ENCODE measurements at regions not wholly inside any gene's neighbourhood (a gene's known extent, or its start where the extent isn't known, plus 50 kb on each side); places are given as distances from the start of the nearest gene placed in this dataset.

DNA sequence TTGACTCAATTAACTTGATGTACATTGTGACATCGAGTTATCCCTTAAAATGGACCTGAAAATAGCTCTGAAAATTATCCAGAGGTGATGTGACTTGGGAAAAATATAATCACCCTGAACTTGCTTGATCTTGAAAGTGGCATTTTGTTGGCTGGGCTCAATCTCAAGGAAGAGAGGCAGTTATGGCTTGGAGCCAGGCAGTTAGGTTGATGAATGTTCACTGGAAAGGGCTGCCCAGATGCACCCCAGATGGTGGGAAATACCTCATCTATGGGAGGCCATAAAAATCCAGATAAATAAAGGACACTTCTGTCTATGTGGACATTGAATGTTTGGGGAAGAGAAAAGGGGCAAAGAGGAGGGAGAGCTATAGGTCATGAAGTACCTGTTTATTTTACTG, 55.7 kb upstream of the OR5AN1 start:
- in situ Hi-C loops (cut with MboI; ENCODE audit: low sequenced_read_pairs) = no loop called here

DNA sequence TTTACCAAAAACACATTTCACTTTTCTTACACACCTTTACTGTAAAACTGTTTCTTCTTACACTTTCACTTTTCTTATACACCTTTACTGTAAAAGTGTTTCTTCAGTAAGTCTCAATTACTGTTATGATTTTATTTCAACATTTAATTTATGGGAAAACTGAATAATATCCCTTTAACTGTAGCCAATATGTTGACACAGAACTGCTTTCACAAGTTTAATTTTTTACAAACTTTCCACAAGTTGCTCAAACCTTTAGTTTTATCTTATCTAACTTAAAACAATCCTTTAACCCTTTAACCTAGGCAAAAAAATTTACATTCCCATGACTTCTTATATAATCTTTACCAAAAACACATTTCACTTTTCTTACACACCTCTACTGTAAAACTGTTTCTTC, 63.3 kb upstream of the OR5AN1 start:
- in situ Hi-C loops (cut with MboI; ENCODE audit: low sequenced_read_pairs) = no loop called here

DNA sequence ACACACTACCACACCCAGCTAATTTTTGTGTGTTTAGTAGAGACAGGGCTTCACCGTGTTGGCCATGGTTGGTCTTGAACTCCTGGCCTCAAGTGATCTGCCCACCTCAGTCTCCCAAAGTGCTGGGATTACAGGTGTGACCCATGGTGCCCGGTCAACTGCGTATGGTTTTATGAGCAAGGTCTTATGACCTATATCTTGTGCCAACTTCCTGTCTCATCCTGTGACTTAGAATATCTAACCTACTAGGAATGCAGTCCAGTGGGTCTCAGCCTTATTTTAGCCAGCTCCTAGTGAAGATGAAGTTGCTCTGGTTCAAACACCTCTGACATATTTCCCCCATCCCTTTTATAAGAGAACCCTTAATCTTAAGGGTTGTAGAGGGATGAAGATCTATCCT, 66.1 kb upstream of the OR5AN1 start:
- in situ Hi-C loops (cut with MboI; ENCODE audit: low sequenced_read_pairs) = no loop called here

DNA sequence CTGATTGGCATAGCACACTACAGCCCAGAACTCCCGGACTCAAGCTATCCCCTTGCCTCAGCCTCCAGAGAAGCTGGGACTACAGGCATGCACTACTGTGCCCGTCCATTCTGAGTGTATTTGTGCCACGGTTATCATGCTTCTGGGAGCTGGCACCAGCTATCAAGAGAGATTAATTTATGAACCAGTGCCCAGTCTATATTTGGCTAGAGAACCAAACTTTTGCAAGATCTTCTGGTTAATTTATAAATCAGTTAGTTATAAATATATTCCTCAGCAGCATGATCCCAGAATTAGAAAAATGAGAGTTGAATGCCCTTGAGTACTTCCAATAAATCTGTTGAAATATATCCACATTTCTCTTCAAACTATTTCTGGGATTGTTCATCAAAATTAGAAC, 67.5 kb upstream of the OR5AN1 start:
- in situ Hi-C loops (cut with MboI; ENCODE audit: low sequenced_read_pairs) = no loop called here

DNA sequence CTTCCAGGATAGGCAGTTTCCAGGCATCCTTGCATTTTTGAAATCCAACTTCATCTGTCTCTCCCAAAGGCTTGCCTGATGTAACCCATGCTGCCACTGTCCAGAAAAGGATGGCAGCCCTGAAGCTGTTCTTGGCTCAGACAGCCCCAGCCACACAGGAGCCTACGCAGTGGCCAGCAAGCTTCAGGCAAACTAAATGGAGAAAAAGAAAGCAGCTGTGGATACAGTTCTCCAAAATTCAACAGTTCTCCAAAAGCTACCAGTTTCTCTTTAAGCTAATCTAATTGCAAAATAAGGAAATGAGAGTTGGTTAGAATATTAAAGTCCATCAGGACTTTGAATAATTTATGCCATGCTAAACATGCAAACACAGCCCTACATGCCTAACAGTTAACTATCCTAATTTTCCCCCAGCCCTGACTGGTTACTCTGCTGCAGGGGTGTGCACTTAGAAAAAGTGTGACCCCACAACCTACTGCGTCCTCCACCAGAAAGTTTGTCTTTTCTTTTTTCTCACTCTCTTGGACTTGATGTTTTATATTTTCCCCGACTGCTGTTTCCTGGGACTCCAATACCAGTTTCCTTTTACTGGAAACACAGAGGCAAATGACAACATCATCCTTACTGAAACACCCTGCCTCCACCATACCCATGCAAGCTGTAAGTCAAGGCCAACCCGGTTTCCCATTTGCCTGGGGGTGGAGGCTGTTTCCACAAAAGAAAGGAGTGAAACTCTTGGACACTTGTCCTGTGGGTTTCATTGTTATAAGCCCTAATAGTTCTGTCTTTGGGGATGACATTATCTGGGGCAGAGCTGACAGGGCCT, 69.1 kb upstream of the OR5AN1 start:
- in situ Hi-C loops (cut with MboI; ENCODE audit: low sequenced_read_pairs) = no loop called here

DNA sequence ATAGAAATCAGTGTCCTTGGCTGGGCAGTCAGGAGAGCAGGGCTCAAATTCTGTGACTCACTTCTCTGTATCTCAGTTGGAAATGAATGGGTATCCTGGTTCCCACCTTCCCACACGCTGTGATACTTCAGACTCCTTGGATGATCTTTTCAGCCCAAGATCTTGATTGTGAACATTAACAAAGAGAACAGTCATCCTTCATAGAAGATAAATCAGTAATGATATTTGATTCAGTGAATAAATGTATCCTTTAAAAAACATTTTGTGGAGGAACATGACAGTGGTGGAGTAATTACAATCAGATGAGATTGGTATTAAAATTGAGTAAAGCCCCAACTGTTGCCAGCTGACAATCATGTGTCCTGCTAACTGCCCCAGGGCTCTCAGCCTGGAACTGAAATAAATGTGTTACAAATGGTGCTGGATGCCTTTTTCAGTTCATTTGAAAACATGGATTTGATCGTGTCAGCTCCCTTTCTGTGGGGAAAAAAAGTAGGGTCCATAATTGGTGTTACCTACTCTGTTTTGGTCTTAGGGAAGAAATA, 72.9 kb upstream of the OR5AN1 start:
- in situ Hi-C loops (cut with MboI; ENCODE audit: low sequenced_read_pairs) = no loop called here

DNA sequence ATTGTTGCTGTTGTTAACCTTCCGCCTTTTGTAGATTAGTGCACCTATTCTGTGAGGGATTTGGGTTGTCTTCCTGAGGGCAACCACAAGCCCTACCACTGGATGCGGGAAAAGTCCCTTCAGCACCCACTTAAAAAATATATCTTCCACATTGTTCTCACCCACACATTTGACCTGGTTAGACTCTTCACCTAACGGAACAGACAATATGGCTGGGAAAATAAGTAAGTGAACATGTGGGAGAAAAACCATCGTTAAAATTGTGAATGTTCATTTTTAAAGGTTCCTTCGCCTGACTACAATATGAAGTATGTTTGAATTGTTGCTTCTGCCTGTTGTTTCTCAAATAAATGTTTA, 72.0 kb upstream of the MPEG1 start:
- in situ Hi-C loops (cut with MboI; ENCODE audit: low sequenced_read_pairs) = loop anchor here (5.0 kb wide), 1 partner anchor 77 kb away; no protein-coding TSS in a partner anchor

DNA sequence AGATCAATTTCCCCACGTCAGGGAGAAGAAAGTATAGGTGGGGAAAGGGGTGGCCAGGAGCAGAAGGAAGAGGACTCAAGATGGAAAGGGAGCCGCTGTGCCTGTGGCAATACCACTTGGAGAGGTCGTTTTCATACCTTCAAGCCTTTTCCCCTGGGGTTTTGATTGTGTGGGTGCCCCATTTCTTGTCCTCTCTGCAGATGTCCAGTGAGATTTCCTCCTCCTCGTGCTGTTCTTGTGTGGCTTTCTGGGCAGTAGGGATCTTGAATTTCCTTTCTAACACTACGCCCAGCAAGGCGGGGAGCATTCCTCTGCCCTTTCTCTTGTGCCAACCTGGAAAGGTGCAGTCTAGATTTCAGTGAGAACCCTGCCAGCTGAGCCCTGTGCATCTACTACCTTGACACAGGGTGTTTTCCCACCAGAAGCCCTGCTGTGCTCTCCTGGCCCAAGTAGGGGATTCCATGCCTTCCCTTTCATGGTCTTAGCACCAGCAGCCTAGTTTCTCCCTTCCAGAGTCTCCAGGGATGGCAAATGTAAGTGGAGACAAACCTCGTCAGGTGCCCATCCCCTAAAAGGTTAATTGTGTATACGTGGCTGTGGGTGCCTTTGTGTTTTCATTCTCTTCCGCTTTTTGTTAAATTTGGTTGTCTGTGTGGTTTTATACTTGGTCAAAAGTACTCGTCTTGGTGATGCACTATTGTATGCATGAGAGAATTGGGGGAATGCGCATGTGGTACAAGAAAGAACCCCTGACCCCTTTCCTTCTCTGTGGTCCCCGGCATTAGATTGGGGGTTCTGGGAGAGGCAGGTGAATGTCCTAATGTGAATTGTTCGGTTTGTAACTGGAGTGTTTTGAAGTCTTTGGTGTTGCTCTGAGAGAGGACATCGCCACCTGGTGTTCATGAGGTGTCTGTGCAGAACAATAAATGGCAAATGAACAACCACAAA, 71.4 kb upstream of the MPEG1 start:
- in situ Hi-C loops (cut with MboI; ENCODE audit: low sequenced_read_pairs) = loop anchor here (5.0 kb wide), 1 partner anchor 77 kb away; no protein-coding TSS in a partner anchor

DNA sequence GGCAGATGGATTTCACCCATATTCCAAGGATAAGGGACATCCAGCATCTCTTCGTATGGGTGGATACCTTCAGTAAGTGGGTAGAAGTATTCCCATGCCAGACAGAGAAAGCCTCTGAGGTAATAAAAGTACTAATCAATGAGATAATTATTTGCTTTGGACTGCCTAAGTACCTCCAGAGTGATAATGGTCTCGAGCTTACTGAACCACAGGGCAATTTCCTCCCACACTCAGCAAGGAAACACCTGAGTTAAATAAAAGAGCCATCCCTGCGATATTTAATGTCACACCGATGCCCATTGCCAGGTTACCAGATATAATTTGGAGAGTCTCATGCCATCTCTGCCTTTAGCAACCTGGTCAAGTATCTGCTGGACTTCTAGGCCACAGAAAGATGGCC, 70.6 kb upstream of the MPEG1 start:
- in situ Hi-C loops (cut with MboI; ENCODE audit: low sequenced_read_pairs) = loop anchor here (5.0 kb wide), 1 partner anchor 76 kb away; no protein-coding TSS in a partner anchor

DNA sequence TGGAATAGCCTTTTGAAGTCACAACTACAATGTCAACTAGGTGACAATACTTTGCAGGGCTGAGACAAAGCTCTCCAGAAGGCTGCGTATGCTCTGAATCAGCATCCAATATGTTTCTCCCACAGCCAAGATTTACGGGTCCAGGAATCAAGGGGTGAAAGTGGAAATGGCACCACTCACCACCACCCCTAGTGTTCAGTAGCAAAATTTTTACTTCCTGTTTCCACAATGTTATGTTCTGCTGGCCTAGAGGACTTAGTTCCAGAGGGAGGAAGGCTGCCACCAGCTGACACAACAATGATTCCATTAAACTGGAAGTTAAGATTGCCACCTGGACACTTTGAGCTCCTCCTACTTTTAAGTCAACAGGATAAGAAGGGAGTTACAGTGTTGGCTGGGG, 68.5 kb upstream of the MPEG1 start:
- in situ Hi-C loops (cut with MboI; ENCODE audit: low sequenced_read_pairs) = loop anchor here (5.0 kb wide), 1 partner anchor 74 kb away; no protein-coding TSS in a partner anchor

DNA sequence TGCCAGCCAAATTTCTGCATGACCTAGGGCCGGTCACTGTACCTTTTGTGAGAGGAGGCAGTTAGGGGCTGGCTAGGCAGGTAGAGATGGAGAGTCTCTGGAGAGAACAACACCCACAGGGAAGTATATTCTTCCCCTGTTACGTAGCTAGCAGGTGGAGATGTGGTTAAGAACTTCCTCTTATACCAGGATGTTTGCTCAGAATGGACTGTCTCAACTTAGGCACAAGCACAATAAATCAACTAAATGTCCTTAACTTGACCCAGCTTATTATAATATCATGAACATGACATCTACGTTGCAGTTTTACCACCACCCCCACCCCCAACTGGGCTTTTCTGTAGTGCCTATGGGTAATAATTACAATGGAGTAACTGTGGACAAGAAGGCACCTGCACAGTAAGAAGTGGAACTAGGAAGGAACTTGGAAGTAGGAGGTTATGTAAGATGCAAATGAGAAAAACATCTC, 60.7 kb upstream of the MPEG1 start:
- in situ Hi-C loops (cut with MboI; ENCODE audit: low sequenced_read_pairs) = no loop called here

DNA sequence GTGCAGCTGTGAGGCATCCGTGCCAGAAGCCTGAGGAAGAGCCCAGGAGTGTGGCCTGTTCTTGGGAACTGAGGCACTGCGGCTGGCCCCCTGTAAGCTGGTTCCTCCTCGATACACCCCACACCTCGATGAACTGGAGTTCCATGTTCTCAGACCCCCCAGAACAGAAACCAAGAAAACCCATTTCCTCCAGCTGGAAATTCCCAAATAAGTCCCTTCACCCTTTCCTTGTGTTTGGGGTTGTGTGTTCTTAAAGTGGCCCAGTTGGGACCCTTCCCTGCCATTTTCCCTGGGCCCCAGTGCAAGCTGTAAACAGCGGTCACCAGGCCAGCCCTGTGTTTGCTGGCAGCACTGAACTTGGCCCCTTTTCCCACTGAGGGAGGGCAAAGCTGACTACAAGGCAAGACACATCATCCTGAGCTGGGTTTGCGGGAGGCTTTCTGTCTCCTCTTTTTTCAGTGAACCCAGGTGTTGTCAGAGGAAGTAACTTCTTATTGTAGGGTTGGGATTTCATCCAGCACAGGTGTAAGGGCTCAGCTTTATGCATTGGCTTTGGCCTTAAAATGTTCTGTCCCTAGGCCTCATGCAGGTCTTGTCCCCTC, 60.1 kb upstream of the MPEG1 start:
- in situ Hi-C loops (cut with MboI; ENCODE audit: low sequenced_read_pairs) = no loop called here

DNA sequence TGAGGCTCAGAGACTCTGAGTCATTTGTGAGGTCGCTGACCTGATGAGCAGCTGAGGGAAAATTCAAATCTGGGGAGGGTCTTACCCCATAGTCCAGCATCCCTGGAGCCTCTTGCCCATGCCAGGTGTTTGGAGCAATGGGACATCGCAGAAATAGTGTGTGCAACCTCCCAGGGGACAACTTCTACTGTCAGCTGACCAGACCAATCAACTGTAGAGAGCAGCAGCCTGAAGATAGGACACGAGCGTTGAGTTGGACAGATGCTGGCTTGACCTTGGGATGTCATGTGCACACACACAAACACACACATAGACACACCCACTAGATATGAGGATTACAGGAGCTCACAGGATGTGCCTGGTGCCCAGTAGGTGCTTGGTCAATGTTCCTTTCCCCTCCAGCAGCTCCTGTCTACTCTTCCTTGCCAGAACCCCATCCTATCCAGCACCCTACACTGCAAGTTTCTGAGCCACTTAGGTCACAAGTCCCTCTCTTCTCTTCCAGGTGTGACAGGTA, 59.1 kb upstream of the MPEG1 start:
- in situ Hi-C loops (cut with MboI; ENCODE audit: low sequenced_read_pairs) = no loop called here

DNA sequence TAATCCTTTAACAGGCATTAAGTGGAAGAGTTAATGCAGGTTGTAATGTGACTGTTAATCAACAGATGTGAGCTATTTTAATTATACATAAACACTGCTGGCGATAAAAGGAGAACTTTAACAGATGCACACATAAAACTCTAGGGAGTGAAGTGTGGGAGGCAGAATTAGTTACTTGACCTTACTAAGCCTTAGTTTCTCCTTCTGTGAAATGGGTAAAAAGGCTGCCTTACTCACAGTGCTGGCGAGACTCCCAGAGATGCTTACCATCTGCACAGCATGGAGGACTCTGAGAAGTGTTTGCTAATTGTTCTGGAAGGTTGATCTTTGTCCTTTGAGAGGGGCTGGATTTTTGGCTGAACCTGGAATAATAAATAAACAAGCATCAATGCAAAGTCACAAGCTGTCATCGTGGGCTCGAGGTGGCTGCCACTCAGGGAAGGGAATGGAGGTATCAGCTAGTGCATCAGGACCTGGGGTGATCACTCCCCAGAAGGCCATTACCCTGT, 58.6 kb upstream of the MPEG1 start:
- in situ Hi-C loops (cut with MboI; ENCODE audit: low sequenced_read_pairs) = no loop called here

DNA sequence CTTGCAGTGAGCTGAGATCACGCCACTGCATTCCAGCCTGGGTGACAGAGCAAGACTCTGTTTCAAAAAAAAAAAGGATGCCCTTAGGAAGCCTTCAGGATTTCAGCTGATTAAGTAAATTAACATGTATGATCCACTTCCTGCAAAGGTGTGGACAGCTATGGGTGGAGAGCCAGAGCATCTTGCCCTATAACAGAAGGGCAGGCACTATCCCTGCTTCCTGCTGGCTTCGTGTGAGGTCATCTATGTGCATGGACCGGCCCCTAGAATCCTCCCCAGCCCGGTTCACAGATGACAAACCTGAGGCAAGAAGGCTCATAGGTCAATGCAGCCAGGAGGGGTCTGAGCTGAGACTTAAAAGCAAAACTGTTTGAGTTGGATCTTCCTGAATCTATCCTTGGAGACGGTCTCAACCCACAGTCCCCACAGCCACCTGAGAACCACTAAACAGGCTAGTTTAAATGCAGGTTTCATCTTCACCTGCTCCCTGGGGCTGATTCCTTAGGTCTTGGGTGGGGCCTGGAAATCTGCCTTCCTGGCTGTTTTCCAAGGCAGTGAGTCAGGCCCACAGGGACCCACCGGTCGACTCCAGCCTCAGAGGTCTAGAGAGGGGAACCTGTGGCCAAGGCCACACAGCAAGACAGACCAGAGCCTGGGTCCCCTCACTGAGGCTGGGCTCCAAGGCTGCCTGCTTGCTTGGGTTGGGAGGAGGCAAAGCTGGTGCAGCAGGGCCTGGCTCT, 55.2 kb upstream of the MPEG1 start:
- in situ Hi-C loops (cut with MboI; ENCODE audit: low sequenced_read_pairs) = no loop called here

DNA sequence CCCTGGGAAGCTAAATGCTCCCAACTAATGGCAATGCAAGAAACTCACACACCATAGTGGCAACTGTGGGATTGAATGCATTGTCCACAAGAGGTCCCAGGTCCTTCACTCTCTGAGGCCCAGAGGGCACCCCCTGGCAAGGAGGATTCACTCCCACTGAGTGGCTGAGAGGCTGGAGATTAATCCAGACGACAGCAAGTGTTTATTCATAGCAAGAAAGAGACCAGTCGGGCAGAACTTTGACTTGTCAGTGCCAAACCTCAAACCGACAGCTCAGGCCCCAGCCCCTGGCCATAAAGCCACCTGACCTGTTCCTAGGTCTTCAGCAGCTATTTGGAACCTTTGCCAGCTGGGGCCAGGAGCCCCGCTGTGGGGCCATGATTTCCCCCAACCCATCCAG, 54.5 kb upstream of the MPEG1 start:
- in situ Hi-C loops (cut with MboI; ENCODE audit: low sequenced_read_pairs) = no loop called here

DNA sequence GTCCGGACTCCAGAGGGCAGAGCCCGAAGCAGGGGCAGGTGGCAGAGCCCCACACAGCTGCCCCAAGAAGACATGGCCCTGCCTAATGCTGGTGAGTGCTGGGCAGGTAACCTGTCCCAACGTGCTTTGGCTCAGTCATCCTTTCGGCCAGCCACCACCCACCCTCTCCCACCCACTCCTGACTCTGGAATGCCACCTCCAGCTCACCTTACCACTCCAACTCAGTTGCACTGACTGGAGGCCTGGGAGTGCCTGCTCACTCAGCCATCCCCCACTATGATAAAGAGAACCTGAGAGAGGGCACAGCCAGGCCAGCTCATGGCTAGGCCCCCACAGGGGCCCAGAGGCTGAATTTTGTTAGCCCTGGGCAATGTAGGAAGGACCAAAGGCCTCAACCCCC, 53.8 kb upstream of the MPEG1 start:
- in situ Hi-C loops (cut with MboI; ENCODE audit: low sequenced_read_pairs) = no loop called here

DNA sequence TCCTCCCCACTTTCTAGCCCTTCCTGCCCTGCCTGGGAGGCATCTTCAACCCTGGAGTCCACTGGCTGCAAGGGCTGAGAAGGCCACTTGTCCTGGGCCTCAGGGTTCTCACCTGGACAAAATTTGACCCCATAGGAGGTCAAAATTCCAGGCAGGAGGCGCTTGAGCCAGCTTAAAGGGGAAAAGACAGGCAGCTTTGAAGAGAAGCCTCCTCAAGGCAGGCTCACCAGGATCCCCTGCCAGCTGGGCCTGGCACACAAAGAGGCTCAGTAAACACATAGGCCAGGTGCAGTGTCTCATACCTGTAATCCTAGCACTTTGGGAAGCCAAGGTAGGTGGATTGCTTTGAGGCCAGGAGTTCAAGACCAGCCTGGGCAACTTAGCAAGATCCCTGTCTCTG, 53.0 kb upstream of the MPEG1 start:
- in situ Hi-C loops (cut with MboI; ENCODE audit: low sequenced_read_pairs) = no loop called here

DNA sequence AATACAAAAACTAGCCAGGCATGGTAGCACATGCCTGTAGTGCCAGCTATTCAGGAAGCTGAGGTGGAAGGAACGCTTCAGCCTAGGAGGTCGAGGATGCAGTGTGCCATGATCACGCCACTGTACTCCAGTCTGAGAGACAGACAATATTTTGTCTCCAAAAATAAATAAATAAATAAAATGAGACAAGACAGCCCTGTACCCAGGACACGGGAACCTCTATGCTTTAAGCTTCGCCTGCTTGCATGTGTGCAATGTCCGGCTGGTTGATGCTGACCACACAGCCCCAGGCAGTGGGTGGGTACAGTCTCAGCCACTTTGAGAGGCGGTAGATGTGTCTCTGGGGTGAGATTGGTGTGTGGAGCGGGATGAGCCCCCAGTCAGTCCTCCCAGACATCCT, 52.0 kb upstream of the MPEG1 start:
- in situ Hi-C loops (cut with MboI; ENCODE audit: low sequenced_read_pairs) = no loop called here

Data from HL-60/S4 treated with retinoic acid at 250 ng/mL for 4 days and 3 days (cell line).